K562 (cell line): ENCODE measurements at regions not wholly inside any gene's neighbourhood (a gene's known extent, or its start where the extent isn't known, plus 50 kb on each side); places are given as distances from the start of the nearest gene placed in this dataset.

Source experiments
- ELF4 ChIP-seq: fragments of 450-650 bp; formaldehyde crosslinking; IDR thresholded peaks from 2 replicates; pipeline ENCODE4 v1.4.0; 2022; ENCODE audit warnings: missing genetic modification characterization
- FOS ChIP-seq: IDR thresholded peaks from 3 replicates; pipeline ENCODE4 v1.6.1; 2011; ENCODE audit not compliant: insufficient read length; ENCODE audit errors: extremely low read depth
- FOXP1 ChIP-seq: sonication (generic); formaldehyde crosslinking; IDR thresholded peaks from 2 replicates; pipeline ENCODE4 v1.8.0; 2022; ENCODE audit warnings: mild to moderate bottlenecking, missing genetic modification reagents
- HMGXB4 ChIP-seq: sonication (generic); formaldehyde crosslinking; IDR thresholded peaks from 2 replicates; pipeline ENCODE4 v1.8.1; 2023; ENCODE audit warnings: mild to moderate bottlenecking, missing genetic modification reagents
- MCM5 ChIP-seq: fragments of 450-650 bp; IDR thresholded peaks from 2 replicates; pipeline ENCODE4 v1.6.1; 2016; ENCODE audit warnings: low read depth
- POLR2A ChIP-seq: fragments of 450-650 bp; conservative IDR thresholded peaks from 2 replicates; pipeline ENCODE4 v1.6.1; 2016
- POLR2AphosphoS5 ChIP-seq: IDR thresholded peaks from 2 replicates; pipeline ENCODE4 v1.6.1; 2011; ENCODE audit warnings: mild to moderate bottlenecking, low read depth, low read length, moderate library complexity; ENCODE audit not compliant: control insufficient read depth, insufficient read depth
- TAF1 ChIP-seq: IDR thresholded peaks from 2 replicates; pipeline ENCODE4 v1.6.1; 2011; ENCODE audit warnings: mild to moderate bottlenecking, low read length, moderate library complexity; ENCODE audit not compliant: insufficient read depth, control insufficient read depth, severe bottlenecking; ENCODE audit errors: extremely low read depth
- ZBTB1 ChIP-seq: sonication (generic); formaldehyde crosslinking; IDR thresholded peaks from 2 replicates; pipeline ENCODE4 v1.8.1; 2023; ENCODE audit warnings: missing genetic modification reagents, low read depth, mild to moderate bottlenecking, borderline replicate concordance
- ZBTB8A ChIP-seq: fragments of 450-650 bp; IDR thresholded peaks from 2 replicates; pipeline ENCODE4 v1.6.1; 2018; ENCODE audit warnings: mild to moderate bottlenecking, moderate library complexity; ENCODE audit not compliant: partially characterized antibody
- ZNF121 ChIP-seq: sonication (generic); formaldehyde crosslinking; conservative IDR thresholded peaks from 2 replicates; pipeline ENCODE4 v1.8.0; 2022; ENCODE audit warnings: missing genetic modification reagents
- TF ChIP-seq, protein P1 (sequence below), 3 experiments: IDR thresholded peaks in 2 of 3; conservative IDR thresholded peaks in 1 of 3; 2 replicates each; pipeline ENCODE4 v1.5.1; 2011 to 2012; ENCODE audit warnings: low read length in 3 of 3, mild to moderate bottlenecking in 3 of 3, control low read depth in 2 of 3, improper control_type of control experiment in 1 of 3, inconsistent platforms in 1 of 3, low read depth in 1 of 3, mixed read lengths in 1 of 3, moderate library complexity in 1 of 3; ENCODE audit not compliant: insufficient read depth in 2 of 3
- TF ChIP-seq, protein P2 (sequence below): sonication (generic); formaldehyde crosslinking; IDR thresholded peaks from 2 replicates; pipeline ENCODE4 v1.8.1; 2023; ENCODE audit warnings: mild to moderate bottlenecking, missing genetic modification reagents

- TF ChIP-seq POLR2A = no peak
- no peak for TF ChIP-seq ZBTB8A
- TF ChIP-seq HMGXB4 (CRISPR knock-in tag) = no peak
- no peak for TF ChIP-seq POLR2AphosphoS5
- TF ChIP-seq, protein P1, sequence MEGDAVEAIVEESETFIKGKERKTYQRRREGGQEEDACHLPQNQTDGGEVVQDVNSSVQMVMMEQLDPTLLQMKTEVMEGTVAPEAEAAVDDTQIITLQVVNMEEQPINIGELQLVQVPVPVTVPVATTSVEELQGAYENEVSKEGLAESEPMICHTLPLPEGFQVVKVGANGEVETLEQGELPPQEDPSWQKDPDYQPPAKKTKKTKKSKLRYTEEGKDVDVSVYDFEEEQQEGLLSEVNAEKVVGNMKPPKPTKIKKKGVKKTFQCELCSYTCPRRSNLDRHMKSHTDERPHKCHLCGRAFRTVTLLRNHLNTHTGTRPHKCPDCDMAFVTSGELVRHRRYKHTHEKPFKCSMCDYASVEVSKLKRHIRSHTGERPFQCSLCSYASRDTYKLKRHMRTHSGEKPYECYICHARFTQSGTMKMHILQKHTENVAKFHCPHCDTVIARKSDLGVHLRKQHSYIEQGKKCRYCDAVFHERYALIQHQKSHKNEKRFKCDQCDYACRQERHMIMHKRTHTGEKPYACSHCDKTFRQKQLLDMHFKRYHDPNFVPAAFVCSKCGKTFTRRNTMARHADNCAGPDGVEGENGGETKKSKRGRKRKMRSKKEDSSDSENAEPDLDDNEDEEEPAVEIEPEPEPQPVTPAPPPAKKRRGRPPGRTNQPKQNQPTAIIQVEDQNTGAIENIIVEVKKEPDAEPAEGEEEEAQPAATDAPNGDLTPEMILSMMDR (IDR thresholded peaks at IDR 0.05 in 2 of 3, conservative IDR thresholded peaks at IDR 0.05 in 1 of 3; ENCODE audit: insufficient read depth in 2 of 3, low read depth in 1 of 3, low read length in 3 of 3) = no peak
- no peak for TF ChIP-seq ZNF121
- no peak for TF ChIP-seq TAF1
- TF ChIP-seq FOS = no peak
- no peak for TF ChIP-seq ZBTB1
- TF ChIP-seq MCM5 = no peak
- TF ChIP-seq, protein P2, sequence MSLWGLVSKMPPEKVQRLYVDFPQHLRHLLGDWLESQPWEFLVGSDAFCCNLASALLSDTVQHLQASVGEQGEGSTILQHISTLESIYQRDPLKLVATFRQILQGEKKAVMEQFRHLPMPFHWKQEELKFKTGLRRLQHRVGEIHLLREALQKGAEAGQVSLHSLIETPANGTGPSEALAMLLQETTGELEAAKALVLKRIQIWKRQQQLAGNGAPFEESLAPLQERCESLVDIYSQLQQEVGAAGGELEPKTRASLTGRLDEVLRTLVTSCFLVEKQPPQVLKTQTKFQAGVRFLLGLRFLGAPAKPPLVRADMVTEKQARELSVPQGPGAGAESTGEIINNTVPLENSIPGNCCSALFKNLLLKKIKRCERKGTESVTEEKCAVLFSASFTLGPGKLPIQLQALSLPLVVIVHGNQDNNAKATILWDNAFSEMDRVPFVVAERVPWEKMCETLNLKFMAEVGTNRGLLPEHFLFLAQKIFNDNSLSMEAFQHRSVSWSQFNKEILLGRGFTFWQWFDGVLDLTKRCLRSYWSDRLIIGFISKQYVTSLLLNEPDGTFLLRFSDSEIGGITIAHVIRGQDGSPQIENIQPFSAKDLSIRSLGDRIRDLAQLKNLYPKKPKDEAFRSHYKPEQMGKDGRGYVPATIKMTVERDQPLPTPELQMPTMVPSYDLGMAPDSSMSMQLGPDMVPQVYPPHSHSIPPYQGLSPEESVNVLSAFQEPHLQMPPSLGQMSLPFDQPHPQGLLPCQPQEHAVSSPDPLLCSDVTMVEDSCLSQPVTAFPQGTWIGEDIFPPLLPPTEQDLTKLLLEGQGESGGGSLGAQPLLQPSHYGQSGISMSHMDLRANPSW (CRISPR knock-in tag) = no peak
- TF ChIP-seq ELF4 = no peak
- TF ChIP-seq FOXP1 (CRISPR knock-in tag) = no peak
These were observed 1274.4 kb downstream of the ROBO2 start for GRCh38 chr3:78314327-78314726.
